ENCODE measurements at regions not wholly inside any gene's neighbourhood (a gene's known extent, or its start where the extent isn't known, plus 50 kb on each side); places are given as distances from the start of the nearest gene placed in this dataset.

GRCh38 chr2:16258350-16258749, 318.0 kb downstream of the MYCN start (continued):
- TF ChIP-seq EGR2 (tag by site-specific recombination; IDR thresholded peaks at IDR 0.05; ENCODE audit: low read depth) (no peak), ZNF837 (tag by site-specific recombination; IDR thresholded peaks at IDR 0.05) (no peak), SALL2 (tag by site-specific recombination; IDR thresholded peaks at IDR 0.05; ENCODE audit: borderline replicate concordance) (no peak)
- TF ChIP-seq, protein P1, sequence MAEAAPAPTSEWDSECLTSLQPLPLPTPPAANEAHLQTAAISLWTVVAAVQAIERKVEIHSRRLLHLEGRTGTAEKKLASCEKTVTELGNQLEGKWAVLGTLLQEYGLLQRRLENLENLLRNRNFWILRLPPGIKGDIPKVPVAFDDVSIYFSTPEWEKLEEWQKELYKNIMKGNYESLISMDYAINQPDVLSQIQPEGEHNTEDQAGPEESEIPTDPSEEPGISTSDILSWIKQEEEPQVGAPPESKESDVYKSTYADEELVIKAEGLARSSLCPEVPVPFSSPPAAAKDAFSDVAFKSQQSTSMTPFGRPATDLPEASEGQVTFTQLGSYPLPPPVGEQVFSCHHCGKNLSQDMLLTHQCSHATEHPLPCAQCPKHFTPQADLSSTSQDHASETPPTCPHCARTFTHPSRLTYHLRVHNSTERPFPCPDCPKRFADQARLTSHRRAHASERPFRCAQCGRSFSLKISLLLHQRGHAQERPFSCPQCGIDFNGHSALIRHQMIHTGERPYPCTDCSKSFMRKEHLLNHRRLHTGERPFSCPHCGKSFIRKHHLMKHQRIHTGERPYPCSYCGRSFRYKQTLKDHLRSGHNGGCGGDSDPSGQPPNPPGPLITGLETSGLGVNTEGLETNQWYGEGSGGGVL (tag by site-specific recombination; IDR thresholded peaks at IDR 0.05), result no peak

DNA sequence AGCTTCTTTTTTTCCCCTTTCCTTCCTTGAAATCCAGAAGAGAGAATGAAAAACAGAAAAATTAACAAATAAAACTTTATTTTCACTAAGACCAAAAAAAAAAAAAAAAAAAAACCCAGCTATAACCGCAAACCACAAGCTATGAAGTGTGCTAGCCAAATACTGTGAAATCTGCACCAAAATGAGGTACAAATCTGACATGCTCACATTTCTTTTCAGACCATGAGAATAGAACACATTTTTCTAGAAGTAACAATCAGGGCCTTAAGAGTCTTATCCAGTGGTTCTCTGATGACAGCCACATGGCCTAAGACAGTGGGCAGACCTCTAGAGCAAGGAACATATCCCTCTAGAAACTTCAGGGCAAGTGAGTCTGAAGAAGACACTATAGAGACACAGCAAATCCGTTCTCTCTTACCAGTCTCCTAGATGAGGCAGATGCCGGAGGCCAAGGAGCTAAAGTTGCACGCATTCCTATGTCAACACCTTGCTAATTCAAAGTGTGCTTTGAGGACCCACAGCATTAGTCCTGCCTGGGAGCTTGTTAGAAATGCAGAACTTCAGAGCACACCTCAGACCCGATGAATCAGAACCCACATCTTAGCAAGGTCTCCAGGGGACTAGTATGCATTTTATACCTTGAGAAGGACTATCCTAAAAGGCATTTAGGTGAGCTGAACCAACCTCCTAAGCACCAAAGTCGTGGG, 317.1 kb downstream of the MYCN start:
- Histone ChIP-seq H3K9me3 (ENCODE audit: control insufficient read depth, insufficient read depth, low read depth, low read length) (no peaks in the 10 kb centered on the region), H3K27ac (ENCODE audit: extremely low read depth, low read depth, low read length) (no peak overlapping the region), H3K4me3 (ENCODE audit: low read depth, low read length) (no peak overlapping the region), H3K4me1 (ENCODE audit: control insufficient read depth, insufficient read depth, low read length) (no peaks in the 10 kb centered on the region), H3K36me3 (ENCODE audit: control insufficient read depth in 2 of 2, insufficient read depth in 1 of 2, low read length in 2 of 2) (no peaks in the 10 kb centered on the region)
- TF ChIP-seq MZF1 (tag by site-specific recombination; IDR thresholded peaks at IDR 0.05; ENCODE audit: borderline replicate concordance), result no peak
- TF ChIP-seq INSM2 (tag by site-specific recombination; IDR thresholded peaks at IDR 0.05), result no peak
- no peak for TF ChIP-seq ZNF610 (tag by site-specific recombination; IDR thresholded peaks at IDR 0.05; ENCODE audit: borderline replicate concordance)
- no peak for TF ChIP-seq ZNF202 (tag by site-specific recombination; IDR thresholded peaks at IDR 0.05; ENCODE audit: borderline replicate concordance)
- TF ChIP-seq MYNN (tag by site-specific recombination; IDR thresholded peaks at IDR 0.05; ENCODE audit: borderline replicate concordance), result no peak
- no peak for TF ChIP-seq ZNF514 (tag by site-specific recombination; IDR thresholded peaks at IDR 0.05)
- no peak for TF ChIP-seq ZNF391 (tag by site-specific recombination; IDR thresholded peaks at IDR 0.05; ENCODE audit: borderline replicate concordance, low read depth)
- CTCF ChIA-PET, result interaction anchor here (1.3 kb wide), 1 partner anchor 318 kb away, joined by 3 read pairs; the partner anchor contains the start of gene MYCN
- POLR2A ChIA-PET, result no interaction called here

- Histone ChIP-seq H3K4me3 (ENCODE audit: low read depth, low read length) (no peak overlapping the region), H3K36me3 (ENCODE audit: control insufficient read depth in 2 of 2, insufficient read depth in 1 of 2, low read length in 2 of 2) (no peaks in the 10 kb centered on the region), H3K4me1 (ENCODE audit: control insufficient read depth, insufficient read depth, low read length) (no peaks in the 10 kb centered on the region), H3K9me3 (ENCODE audit: control insufficient read depth, insufficient read depth, low read depth, low read length) (no peaks in the 10 kb centered on the region), H3K27ac (ENCODE audit: extremely low read depth, low read depth, low read length) (no peak overlapping the region)
- POLR2A ChIA-PET, result no interaction called here
- no peak for TF ChIP-seq ZNF138 (tag by site-specific recombination; IDR thresholded peaks at IDR 0.05; ENCODE audit: borderline replicate concordance)
- TF ChIP-seq SP2 (tag by site-specific recombination; IDR thresholded peaks at IDR 0.05), result no peak
- CTCF ChIA-PET, result interaction anchor here (1.3 kb wide), 1 partner anchor 317 kb away, joined by 3 read pairs; the partner anchor contains the start of gene MYCN
Observed at GRCh38 chr2:16256601-16257321, 316.4 kb downstream of the MYCN start.

DNA sequence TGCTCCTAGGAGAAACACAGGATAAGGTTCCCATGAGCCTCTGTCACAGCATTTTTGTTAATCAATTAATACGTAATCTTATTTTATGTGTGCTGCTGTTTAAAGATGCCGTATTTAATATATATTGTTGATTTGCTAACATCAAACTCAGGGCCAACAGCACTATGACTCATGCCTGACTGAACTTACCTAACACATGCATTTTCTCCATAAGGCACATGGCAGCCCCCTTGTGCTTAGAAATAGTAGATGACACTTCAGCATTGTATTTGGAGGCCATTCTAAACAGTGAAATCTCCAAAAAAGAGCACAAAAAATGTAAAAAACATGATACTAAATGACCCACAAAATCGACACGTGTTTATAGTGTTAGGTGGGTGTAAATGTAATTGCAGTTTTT, 314.8 kb downstream of the MYCN start:
- Histone ChIP-seq H3K4me3 (ENCODE audit: low read depth, low read length) (no peak overlapping the region), H3K27ac (ENCODE audit: extremely low read depth, low read depth, low read length) (no peak overlapping the region), H3K4me1 (ENCODE audit: control insufficient read depth, insufficient read depth, low read length) (no peaks in the 10 kb centered on the region), H3K36me3 (ENCODE audit: control insufficient read depth in 2 of 2, insufficient read depth in 1 of 2, low read length in 2 of 2) (no peaks in the 10 kb centered on the region), H3K9me3 (ENCODE audit: control insufficient read depth, insufficient read depth, low read depth, low read length) (no peaks in the 10 kb centered on the region)
- POLR2A ChIA-PET, result no interaction called here
- CTCF ChIA-PET, result interaction anchor here (0.6 kb wide), 1 partner anchor 175 kb away, joined by 3 read pairs; no protein-coding TSS in a partner anchor
- no peak for TF ChIP-seq ZNF112 (tag by site-specific recombination; IDR thresholded peaks at IDR 0.05)
- no peak for TF ChIP-seq ZNF214 (tag by site-specific recombination; IDR thresholded peaks at IDR 0.05; ENCODE audit: borderline replicate concordance)
- TF ChIP-seq, protein P2, sequence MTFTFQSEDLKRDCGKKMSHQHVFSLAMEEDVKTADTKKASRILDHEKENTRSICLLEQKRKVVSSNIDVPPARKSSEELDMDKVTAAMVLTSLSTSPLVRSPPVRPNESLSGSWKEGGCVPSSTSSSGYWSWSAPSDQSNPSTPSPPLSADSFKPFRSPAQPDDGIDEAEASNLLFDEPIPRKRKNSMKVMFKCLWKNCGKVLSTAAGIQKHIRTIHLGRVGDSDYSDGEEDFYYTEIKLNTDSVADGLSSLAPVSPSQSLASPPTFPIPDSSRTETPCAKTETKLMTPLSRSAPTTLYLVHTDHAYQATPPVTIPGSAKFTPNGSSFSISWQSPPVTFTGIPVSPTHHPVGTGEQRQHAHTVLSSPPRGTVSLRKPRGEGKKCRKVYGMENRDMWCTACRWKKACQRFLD (tag by site-specific recombination; IDR thresholded peaks at IDR 0.05), result no peak
- no peak for TF ChIP-seq SETDB1 (IDR thresholded peaks at IDR 0.05; ENCODE audit: insufficient read length, low read length)
- TF ChIP-seq ZNF24 (tag by site-specific recombination; IDR thresholded peaks at IDR 0.05), result no peak
- no peak for TF ChIP-seq ZNF514 (tag by site-specific recombination; IDR thresholded peaks at IDR 0.05)
- no peak for TF ChIP-seq MEIS1 (CRISPR knock-in tag; IDR thresholded peaks at IDR 0.05; ENCODE audit: borderline replicate concordance)
- no peak for TF ChIP-seq ZSCAN5A (tag by site-specific recombination; IDR thresholded peaks at IDR 0.05)
- TF ChIP-seq ZIC2 (tag by site-specific recombination; IDR thresholded peaks at IDR 0.05), result no peak
- TF ChIP-seq GLIS1 (tag by site-specific recombination; IDR thresholded peaks at IDR 0.05), result no peak
- TF ChIP-seq ZNF560 (tag by site-specific recombination; IDR thresholded peaks at IDR 0.05; ENCODE audit: borderline replicate concordance), result no peak
